IMR-90 (cell line): ENCODE measurements at regions not wholly inside any gene's neighbourhood (a gene's known extent, or its start where the extent isn't known, plus 50 kb on each side); places are given as distances from the start of the nearest gene placed in this dataset.

ENCODE experiments used
- ATAC-seq: fragments of 200-7000 bp; cut with Tn5 transposase; 2 replicates; pipeline ENCODE4 v1.9.1; 2020; ENCODE audit warnings: low read depth, mild to moderate bottlenecking, moderate library complexity
- BruUV-seq: library from RNA; stranded (reverse); fragments of 400-500 nt; replicated peaks from 2 replicates; lab custom pipeline; 2021; lab: Mats Ljungman, UMichigan
- CTCF ChIA-PET: fragments of 300-600 bp; formaldehyde crosslinking; extraction: SDS; loops from one replicate; lab custom pipeline; 2021; ENCODE audit warnings: antibody characterized with exemption; lab: Yijun Ruan, JAX
- POLR2A ChIA-PET: fragments of 300-600 bp; sonication (Branson Sonifier 250); formaldehyde crosslinking; loops from one replicate; lab custom pipeline; 2022; ENCODE audit warnings: antibody characterized with exemption; ENCODE audit not compliant: unreplicated experiment; lab: Charles Lee
- DNase-seq: peaks from one replicate; pipeline ENCODE4 v3.0.0; 2013
- H2AFZ ChIP-seq: replicated peaks from 2 replicates; pipeline ENCODE3; 2013; ENCODE audit warnings: low read length, mild to moderate bottlenecking; ENCODE audit not compliant: poor library complexity
- H2AK5ac ChIP-seq: 2 replicates; pipeline ENCODE4 v1.6.1; 2013; ENCODE audit warnings: low read depth, low read length, inconsistent platforms
- H2AK9ac ChIP-seq: replicated peaks from 2 replicates; pipeline ENCODE3; 2013; ENCODE audit warnings: mild to moderate bottlenecking, low read depth, low read length, moderate library complexity; ENCODE audit not compliant: poor library complexity
- H2BK120ac ChIP-seq: 2 replicates; pipeline ENCODE4 v1.6.1; 2013; ENCODE audit warnings: low read depth, low read length, inconsistent platforms
- H2BK15ac ChIP-seq: 3 replicates; pipeline ENCODE4 v1.6.1; 2013; ENCODE audit warnings: low read depth, low read length, inconsistent platforms
- H2BK20ac ChIP-seq: 2 replicates; pipeline ENCODE4 v1.6.1; 2013; ENCODE audit warnings: low read depth, mild to moderate bottlenecking, inconsistent platforms, low read length, moderate library complexity
- H2BK5ac ChIP-seq: 2 replicates; pipeline ENCODE4 v1.6.1; 2013; ENCODE audit warnings: mild to moderate bottlenecking, low read depth, low read length, inconsistent platforms; ENCODE audit not compliant: poor library complexity, severe bottlenecking
- H3K14ac ChIP-seq: replicated peaks from 2 replicates; pipeline ENCODE4 v1.6.1; 2013; ENCODE audit warnings: low read depth, low read length, inconsistent platforms
- H3K18ac ChIP-seq: 2 replicates; pipeline ENCODE4 v1.6.1; 2013; ENCODE audit warnings: low read depth, low read length, control low read depth
- H3K23ac ChIP-seq: 2 replicates; pipeline ENCODE4 v1.6.1; 2013; ENCODE audit warnings: low read depth, low read length, inconsistent platforms
- H3K27ac ChIP-seq: 2 replicates; pipeline ENCODE4 v1.5.1; 2013; ENCODE audit warnings: mild to moderate bottlenecking, control low read depth, low read length; ENCODE audit not compliant: insufficient read depth
- H3K27me3 ChIP-seq: 2 replicates; pipeline ENCODE4 v1.6.1; 2013; ENCODE audit warnings: low read length; ENCODE audit not compliant: control insufficient read depth, insufficient read depth
- H3K36me3 ChIP-seq: 2 replicates; pipeline ENCODE4 v1.6.1; 2013; ENCODE audit warnings: low read length, mixed read lengths; ENCODE audit not compliant: control insufficient read depth, insufficient read depth
- H3K4ac ChIP-seq: 2 replicates; pipeline ENCODE4 v1.6.1; 2013; ENCODE audit warnings: low read depth, low read length, inconsistent platforms
- H3K4me1 ChIP-seq: 2 replicates; pipeline ENCODE4 v1.6.1; 2013; ENCODE audit warnings: low read length, mixed read lengths; ENCODE audit not compliant: control insufficient read depth, insufficient read depth
- H3K4me2 ChIP-seq: 2 replicates; pipeline ENCODE4 v1.6.1; 2013; ENCODE audit warnings: low read depth, mild to moderate bottlenecking, control low read depth, low read length, moderate library complexity
- H3K4me3 ChIP-seq: 2 replicates; pipeline ENCODE4 v1.5.1; 2013; ENCODE audit warnings: low read depth, mild to moderate bottlenecking, control low read depth, low read length, moderate library complexity; ENCODE audit not compliant: insufficient read depth
- H3K56ac ChIP-seq: 2 replicates; pipeline ENCODE4 v1.6.1; 2013; ENCODE audit warnings: low read length, inconsistent platforms; ENCODE audit not compliant: insufficient read depth; ENCODE audit errors: extremely low read depth
- H3K79me1 ChIP-seq, 2 experiments: 2 replicates each; pipeline ENCODE4 v1.6.1; 2013; ENCODE audit warnings: low read length in 2 of 2, inconsistent platforms in 1 of 2, low read depth in 1 of 2
- H3K9ac ChIP-seq: 2 replicates; pipeline ENCODE4 v1.6.1; 2013; ENCODE audit warnings: low read depth, low read length, control low read depth
- H3K9me1 ChIP-seq: 2 replicates; pipeline ENCODE4 v1.6.1; 2013; ENCODE audit warnings: low read length, inconsistent platforms; ENCODE audit not compliant: insufficient read depth
- H3K9me3 ChIP-seq: 2 replicates; pipeline ENCODE4 v1.6.1; 2013; ENCODE audit warnings: low read length; ENCODE audit not compliant: control insufficient read depth, insufficient read depth
- H4K20me1 ChIP-seq: 2 replicates; pipeline ENCODE4 v1.6.1; 2013; ENCODE audit warnings: low read length, inconsistent platforms; ENCODE audit not compliant: insufficient read depth
- H4K5ac ChIP-seq: 2 replicates; pipeline ENCODE4 v1.6.1; 2013; ENCODE audit warnings: mild to moderate bottlenecking, low read depth, low read length, control low read depth
- H4K8ac ChIP-seq, 2 experiments: 2 replicates each; pipeline ENCODE4 v1.6.1; 2013; ENCODE audit warnings: low read depth in 2 of 2, low read length in 2 of 2, control low read depth in 1 of 2, inconsistent platforms in 1 of 2
- H4K91ac ChIP-seq: 2 replicates; pipeline ENCODE4 v1.6.1; 2013; ENCODE audit warnings: low read depth, low read length, inconsistent platforms; ENCODE audit not compliant: insufficient read depth
- CEBPB ChIP-seq: IDR thresholded peaks from 2 replicates; pipeline ENCODE4 v1.6.1; 2012; ENCODE audit warnings: low read depth, low read length, improper control_type of control experiment
- CHD1 ChIP-seq: IDR thresholded peaks from 2 replicates; pipeline ENCODE4 v1.6.1; 2012; ENCODE audit warnings: low read depth, low read length, improper control_type of control experiment
- FOS ChIP-seq: fragments of 150-350 bp; IDR thresholded peaks from 2 replicates; pipeline ENCODE4 v1.6.1; 2016; ENCODE audit warnings: low read depth, low read length
- MAFK ChIP-seq: IDR thresholded peaks from 2 replicates; pipeline ENCODE4 v1.6.1; 2012; ENCODE audit warnings: low read depth, low read length, improper control_type of control experiment
- MAZ ChIP-seq: IDR thresholded peaks from 2 replicates; pipeline ENCODE4 v1.6.1; 2012; ENCODE audit warnings: low read depth, mild to moderate bottlenecking, low read length, improper control_type of control experiment, moderate library complexity, borderline replicate concordance
- NFE2L2 ChIP-seq: fragments of 150-350 bp; IDR thresholded peaks from 2 replicates; pipeline ENCODE4 v1.6.1; 2016; ENCODE audit warnings: low read depth, mild to moderate bottlenecking, low read length
- POLR2A ChIP-seq: IDR thresholded peaks from 2 replicates; pipeline ENCODE4 v1.6.1; 2012; ENCODE audit warnings: mild to moderate bottlenecking, low read depth, low read length
- RAD21 ChIP-seq: IDR thresholded peaks from 2 replicates; pipeline ENCODE4 v1.6.1; 2012; ENCODE audit warnings: low read length, improper control_type of control experiment
- RCOR1 ChIP-seq: IDR thresholded peaks from 2 replicates; pipeline ENCODE4 v1.6.1; 2012; ENCODE audit warnings: mild to moderate bottlenecking, low read length, improper control_type of control experiment; ENCODE audit not compliant: insufficient replicate concordance
- SMC3 ChIP-seq: fragments of 150-350 bp; IDR thresholded peaks from 2 replicates; pipeline ENCODE4 v1.6.1; 2016; ENCODE audit warnings: low read depth, mild to moderate bottlenecking, antibody characterized with exemption, low read length, moderate library complexity
- WGBS, 2 experiments: methylation state at CpG; one replicate each; pipeline versions ENCODE4 v1.1.5 to v1.1.7; 2013; ENCODE audit warnings: missing lambda C conversion rate in 2 of 2; ENCODE audit not compliant: insufficient read length in 1 of 2; ENCODE audit errors: extremely low coverage in 2 of 2; 5-methylcytosine and 5-hydroxymethylcytosine counted together
- dilution Hi-C: fragments of 300-500 bp; cut with HindIII; formaldehyde crosslinking; loops from one replicate; pipeline ENCODE4 v1.14.3; 2018; ENCODE audit warnings: low sequenced_read_pairs; ENCODE audit not compliant: unreplicated experiment
- in situ Hi-C: fragments of 300-500 bp; cut with MboI; formaldehyde crosslinking; loops from 3 replicates; pipeline ENCODE4 v1.14.3; 2019; ENCODE audit warnings: low sequenced_read_pairs, inconsistent platforms, mixed read lengths
- intact Hi-C: fragments of 100-400 bp; cut with micrococcal nuclease; formaldehyde crosslinking; loops from 2 replicates; pipeline ENCODE4 v1.10.0; 2022
- TF ChIP-seq, protein P1 (sequence below): fragments of 150-350 bp; IDR thresholded peaks from 2 replicates; pipeline ENCODE4 v1.6.1; 2016; ENCODE audit warnings: low read depth, mild to moderate bottlenecking, low read length, moderate library complexity, borderline replicate concordance

DNA sequence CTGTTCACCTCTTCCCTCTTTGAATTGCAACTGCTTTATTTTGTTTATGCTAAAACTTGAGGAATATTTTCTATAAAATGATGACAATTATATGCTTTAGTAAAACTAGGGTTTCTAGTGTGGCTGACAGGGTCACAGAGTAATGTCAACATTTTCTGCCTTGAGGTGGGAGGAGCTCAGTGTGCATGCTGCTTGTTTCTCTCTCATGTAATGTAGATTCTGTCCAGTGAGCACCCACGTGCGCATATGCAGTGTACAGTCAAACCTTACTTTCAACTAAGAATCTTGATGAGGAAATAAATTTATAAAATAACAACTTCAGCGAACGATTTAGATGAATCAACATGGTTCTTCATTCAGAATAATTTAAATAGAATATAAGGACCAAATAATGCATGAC, 603.9 kb downstream of the PCDH17 start:
- WGBS, 2 experiments: no CpG with 5 or more reads among the region's 4 CpGs
- Histone ChIP-seq H3K4me2 (no peak overlapping the region), H2BK120ac (no peak overlapping the region), H4K5ac (no peak overlapping the region), H2AFZ (no peak overlapping the region), H4K20me1 (no peaks in the 10 kb centered on the region), H3K18ac (no peak overlapping the region), H2BK20ac (no peak overlapping the region), H3K14ac (no peak overlapping the region), H4K8ac (no peak overlapping the region), H3K56ac (no peak overlapping the region), H3K9me1 (no peaks in the 10 kb centered on the region), H3K27me3 (no peaks in the 10 kb centered on the region), H2BK5ac (no peak overlapping the region), H2AK9ac (no peak overlapping the region), H2BK15ac (no peak overlapping the region), H3K27ac (no peak overlapping the region), H3K4me1 (no peaks in the 10 kb centered on the region), H3K4me3 (no peak overlapping the region), H3K9ac (no peak overlapping the region), H2AK5ac (no peak overlapping the region), H3K9me3 (peaks cover 17% of the 10 kb centered on the region), H3K4ac (no peak overlapping the region), H3K79me1 (no peaks in the 10 kb centered on the region), H3K23ac (no peak overlapping the region), H4K91ac (no peak overlapping the region), H3K36me3 (no peaks in the 10 kb centered on the region)
- ChIA-PET CTCF (no interaction called here), POLR2A (no interaction called here)
- TF ChIP-seq RCOR1 (no peak), MAZ (no peak), CEBPB (no peak), MAFK (no peak), CHD1 (no peak), RAD21 (no peak), POLR2A (no peak), SMC3 (no peak), FOS (no peak), NFE2L2 (no peak)
- TF ChIP-seq, protein P1, sequence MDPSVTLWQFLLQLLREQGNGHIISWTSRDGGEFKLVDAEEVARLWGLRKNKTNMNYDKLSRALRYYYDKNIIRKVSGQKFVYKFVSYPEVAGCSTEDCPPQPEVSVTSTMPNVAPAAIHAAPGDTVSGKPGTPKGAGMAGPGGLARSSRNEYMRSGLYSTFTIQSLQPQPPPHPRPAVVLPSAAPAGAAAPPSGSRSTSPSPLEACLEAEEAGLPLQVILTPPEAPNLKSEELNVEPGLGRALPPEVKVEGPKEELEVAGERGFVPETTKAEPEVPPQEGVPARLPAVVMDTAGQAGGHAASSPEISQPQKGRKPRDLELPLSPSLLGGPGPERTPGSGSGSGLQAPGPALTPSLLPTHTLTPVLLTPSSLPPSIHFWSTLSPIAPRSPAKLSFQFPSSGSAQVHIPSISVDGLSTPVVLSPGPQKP: no peak
- in situ Hi-C loops (no loop called here), intact Hi-C loops (no loop called here), dilution Hi-C loops (no loop called here)
- BruUV-seq: no TSS peak
- no peak for DNase-seq
- no peak for ATAC-seq
